Panc1 (cell line): ENCODE measurements at regions not wholly inside any gene's neighbourhood (a gene's known extent, or its start where the extent isn't known, plus 50 kb on each side); places are given as distances from the start of the nearest gene placed in this dataset.
"Not testable (repeated sequence)": the region's sequence is repeated elsewhere in the genome, so short reads cannot be mapped to it uniquely, and the experiment has no call there.

Experiments
- ATAC-seq: fragments of 200-7000 bp; cut with Tn5 transposase; 2 replicates; pipeline ENCODE4 v1.9.1; 2020; ENCODE audit warnings: mild to moderate bottlenecking, moderate library complexity
- BruUV-seq: library from RNA; stranded (reverse); fragments of 400-500 nt; replicated peaks from 2 replicates; lab custom pipeline; 2021; lab: Mats Ljungman, UMichigan
- CTCF ChIA-PET: fragments of 300-600 bp; sonication (Branson Sonifier 250); formaldehyde crosslinking; loops from one replicate; lab custom pipeline; 2022; ENCODE audit warnings: antibody characterized with exemption; lab: Charles Lee
- POLR2A ChIA-PET: fragments of 300-600 bp; sonication (Branson Sonifier 250); formaldehyde crosslinking; loops from one replicate; lab custom pipeline; 2022; ENCODE audit warnings: antibody characterized with exemption; lab: Charles Lee
- DNase-seq: peaks from one replicate; pipeline ENCODE4 v3.0.0-alpha.2; 2010; ENCODE audit warnings: low read depth, low spot score
- H3K27ac ChIP-seq: 2 replicates; pipeline ENCODE4 v1.5.1; 2011; ENCODE audit warnings: mild to moderate bottlenecking, low read length, inconsistent platforms
- H3K27me3 ChIP-seq: fragments of 200-500 bp; sonication (Bioruptor generic); 2 replicates; pipeline ENCODE4 v1.6.0; 2014; ENCODE audit warnings: low read length, inconsistent platforms; ENCODE audit not compliant: control insufficient read depth, insufficient read depth
- H3K36me3 ChIP-seq: fragments of 200-500 bp; sonication (Bioruptor generic); 2 replicates; pipeline ENCODE4 v1.5.1; 2014; ENCODE audit warnings: inconsistent platforms, mild to moderate bottlenecking, low read length, moderate library complexity; ENCODE audit not compliant: control insufficient read depth, insufficient read depth
- H3K4me1 ChIP-seq: 2 replicates; pipeline ENCODE4 v1.5.1; 2011; ENCODE audit warnings: inconsistent platforms, mild to moderate bottlenecking, low read length, moderate library complexity; ENCODE audit not compliant: control insufficient read depth, insufficient read depth
- H3K4me3 ChIP-seq, 2 experiments: 2 replicates each; pipeline ENCODE4 v1.5.1; 2011 to 2012; ENCODE audit warnings: low read depth in 2 of 2, low read length in 2 of 2, mild to moderate bottlenecking in 2 of 2, inconsistent platforms in 1 of 2, moderate library complexity in 1 of 2
- H3K9me3 ChIP-seq: fragments of 200-500 bp; sonication (Bioruptor generic); 2 replicates; pipeline ENCODE4 v1.5.1; 2014; ENCODE audit warnings: low read depth, mild to moderate bottlenecking, inconsistent platforms, low read length, moderate library complexity; ENCODE audit not compliant: control insufficient read depth, insufficient read depth
- POLR2AphosphoS5 ChIP-seq: IDR thresholded peaks from 2 replicates; pipeline ENCODE4 v1.6.1; 2012; ENCODE audit warnings: mild to moderate bottlenecking, low read depth, low read length, moderate library complexity
- SIN3A ChIP-seq: IDR thresholded peaks from 2 replicates; pipeline ENCODE4 v1.6.1; 2012; ENCODE audit warnings: low read depth, mild to moderate bottlenecking, low read length, moderate library complexity, borderline replicate concordance; ENCODE audit not compliant: insufficient read depth
- TCF7L2 ChIP-seq: IDR thresholded peaks from 2 replicates; pipeline ENCODE4 v1.6.1; 2011; ENCODE audit warnings: mild to moderate bottlenecking, low read depth, low read length, inconsistent platforms
- in situ Hi-C: cut with HindIII; loops from 2 replicates; pipeline ENCODE4 v1.10.0; 2016; ENCODE audit warnings: low sequenced_read_pairs, low pct_unique_long_range_greater_than_20kb
- intact Hi-C: fragments of 100-400 bp; cut with micrococcal nuclease; formaldehyde crosslinking; loops from one replicate; pipeline ENCODE4 v1.10.0; 2022; ENCODE audit not compliant: unreplicated experiment
- TF ChIP-seq, protein P1 (sequence below), 2 experiments: IDR thresholded peaks; 2 replicates each; pipeline ENCODE4 v1.6.1; 2011 to 2012; ENCODE audit warnings: low read depth in 2 of 2, control low read depth in 1 of 2, low read length in 1 of 2, mild to moderate bottlenecking in 1 of 2, moderate library complexity in 1 of 2; ENCODE audit not compliant: insufficient read depth in 1 of 2
- TF ChIP-seq, protein P2 (sequence below): fragments of 450-650 bp; IDR thresholded peaks from 2 replicates; pipeline ENCODE4 v1.5.1; 2017; ENCODE audit warnings: mild to moderate bottlenecking

DNA sequence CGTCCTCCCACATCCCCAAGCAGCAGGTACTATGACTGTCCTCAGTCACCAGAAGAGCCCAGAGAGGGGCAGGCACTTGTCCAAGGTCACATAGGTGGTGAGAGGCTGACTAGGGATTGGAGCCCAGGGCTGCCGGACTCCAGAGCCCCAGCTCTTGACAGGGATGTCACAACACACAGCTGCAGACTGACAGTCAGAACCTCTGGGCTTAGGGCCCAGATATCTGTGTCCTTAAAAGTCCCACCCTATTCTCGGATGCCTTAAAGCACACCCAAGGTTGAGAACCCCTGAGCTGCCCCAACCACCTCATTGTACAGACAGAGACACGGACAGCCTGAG is 622.9 kb downstream of the MATN1 start:
- no TSS peak for BruUV-seq

DNA sequence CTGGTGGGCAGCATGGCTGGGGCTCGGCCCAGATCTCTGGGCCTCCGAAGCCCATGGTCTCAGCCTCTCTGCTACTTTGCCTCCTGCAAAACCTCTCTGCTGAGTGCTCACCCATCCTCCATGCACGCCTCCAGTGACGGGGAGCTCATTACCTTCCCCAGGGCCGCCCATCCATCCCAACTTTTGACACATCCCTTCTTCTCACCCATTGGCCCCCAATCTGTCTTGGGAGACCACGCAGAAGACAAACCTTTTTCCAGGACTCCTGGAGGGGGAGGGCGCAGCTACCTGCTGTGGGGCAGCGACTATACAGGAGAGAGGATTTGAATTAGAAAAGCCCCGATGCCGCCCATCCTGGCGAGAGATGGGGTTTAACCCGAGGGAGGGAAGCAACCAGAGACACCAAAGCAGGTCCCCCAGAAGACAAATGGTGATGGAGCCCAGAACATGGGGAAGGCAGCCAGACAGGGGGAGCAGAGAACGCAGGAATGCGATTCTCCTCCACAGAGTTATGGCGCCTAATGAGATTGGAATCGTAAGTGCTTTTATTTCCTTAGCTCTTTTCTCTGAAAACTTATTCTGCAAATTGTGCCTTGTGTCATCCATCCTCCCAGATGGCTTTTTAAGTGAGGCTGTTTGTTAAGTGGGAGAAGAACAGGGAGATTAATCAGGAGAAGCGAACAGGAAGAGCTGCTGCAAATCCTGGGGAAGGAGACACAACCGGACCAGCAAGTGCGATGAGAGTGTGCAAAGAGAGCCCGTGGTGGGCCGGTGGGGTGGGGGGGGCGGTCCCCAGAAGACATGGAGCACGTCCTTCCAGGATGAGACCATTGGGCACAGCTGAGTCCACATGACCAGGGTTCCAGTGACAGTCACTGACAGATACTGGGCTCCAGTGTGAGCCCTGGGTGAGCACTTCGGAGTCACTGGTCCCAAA is 623.5 kb downstream of the MATN1 start:
- in situ Hi-C loops: no loop called here
- no peaks in the 10 kb centered on the region; the same call in 1 of the 2 replicates for H3K27me3 ChIP-seq
- H3K27ac ChIP-seq: no peak overlapping the region
- no peak overlapping the region for H3K4me3 ChIP-seq
- no peaks in the 10 kb centered on the region for H3K36me3 ChIP-seq
- DNase-seq (no peak), ATAC-seq (no peak)
- no peaks in the 10 kb centered on the region for H3K9me3 ChIP-seq
- intact Hi-C loops: loop anchor here (5.0 to 10.0 kb wide), 2 partner anchors 392 to 605 kb away; no protein-coding TSS in a partner anchor
- H3K4me1 ChIP-seq: no peaks in the 10 kb centered on the region
- POLR2A ChIA-PET: no interaction called here
- CTCF ChIA-PET: no interaction called here
- no TSS peak for BruUV-seq
- TF ChIP-seq SIN3A: no peak
- TF ChIP-seq, protein P1, sequence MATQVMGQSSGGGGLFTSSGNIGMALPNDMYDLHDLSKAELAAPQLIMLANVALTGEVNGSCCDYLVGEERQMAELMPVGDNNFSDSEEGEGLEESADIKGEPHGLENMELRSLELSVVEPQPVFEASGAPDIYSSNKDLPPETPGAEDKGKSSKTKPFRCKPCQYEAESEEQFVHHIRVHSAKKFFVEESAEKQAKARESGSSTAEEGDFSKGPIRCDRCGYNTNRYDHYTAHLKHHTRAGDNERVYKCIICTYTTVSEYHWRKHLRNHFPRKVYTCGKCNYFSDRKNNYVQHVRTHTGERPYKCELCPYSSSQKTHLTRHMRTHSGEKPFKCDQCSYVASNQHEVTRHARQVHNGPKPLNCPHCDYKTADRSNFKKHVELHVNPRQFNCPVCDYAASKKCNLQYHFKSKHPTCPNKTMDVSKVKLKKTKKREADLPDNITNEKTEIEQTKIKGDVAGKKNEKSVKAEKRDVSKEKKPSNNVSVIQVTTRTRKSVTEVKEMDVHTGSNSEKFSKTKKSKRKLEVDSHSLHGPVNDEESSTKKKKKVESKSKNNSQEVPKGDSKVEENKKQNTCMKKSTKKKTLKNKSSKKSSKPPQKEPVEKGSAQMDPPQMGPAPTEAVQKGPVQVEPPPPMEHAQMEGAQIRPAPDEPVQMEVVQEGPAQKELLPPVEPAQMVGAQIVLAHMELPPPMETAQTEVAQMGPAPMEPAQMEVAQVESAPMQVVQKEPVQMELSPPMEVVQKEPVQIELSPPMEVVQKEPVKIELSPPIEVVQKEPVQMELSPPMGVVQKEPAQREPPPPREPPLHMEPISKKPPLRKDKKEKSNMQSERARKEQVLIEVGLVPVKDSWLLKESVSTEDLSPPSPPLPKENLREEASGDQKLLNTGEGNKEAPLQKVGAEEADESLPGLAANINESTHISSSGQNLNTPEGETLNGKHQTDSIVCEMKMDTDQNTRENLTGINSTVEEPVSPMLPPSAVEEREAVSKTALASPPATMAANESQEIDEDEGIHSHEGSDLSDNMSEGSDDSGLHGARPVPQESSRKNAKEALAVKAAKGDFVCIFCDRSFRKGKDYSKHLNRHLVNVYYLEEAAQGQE (IDR thresholded peaks at IDR 0.05; ENCODE audit: insufficient read depth in 1 of 2, low read depth in 2 of 2, low read length in 1 of 2): no peak
- TF ChIP-seq POLR2AphosphoS5: no peak
- TF ChIP-seq TCF7L2: no peak
- TF ChIP-seq, protein P2, sequence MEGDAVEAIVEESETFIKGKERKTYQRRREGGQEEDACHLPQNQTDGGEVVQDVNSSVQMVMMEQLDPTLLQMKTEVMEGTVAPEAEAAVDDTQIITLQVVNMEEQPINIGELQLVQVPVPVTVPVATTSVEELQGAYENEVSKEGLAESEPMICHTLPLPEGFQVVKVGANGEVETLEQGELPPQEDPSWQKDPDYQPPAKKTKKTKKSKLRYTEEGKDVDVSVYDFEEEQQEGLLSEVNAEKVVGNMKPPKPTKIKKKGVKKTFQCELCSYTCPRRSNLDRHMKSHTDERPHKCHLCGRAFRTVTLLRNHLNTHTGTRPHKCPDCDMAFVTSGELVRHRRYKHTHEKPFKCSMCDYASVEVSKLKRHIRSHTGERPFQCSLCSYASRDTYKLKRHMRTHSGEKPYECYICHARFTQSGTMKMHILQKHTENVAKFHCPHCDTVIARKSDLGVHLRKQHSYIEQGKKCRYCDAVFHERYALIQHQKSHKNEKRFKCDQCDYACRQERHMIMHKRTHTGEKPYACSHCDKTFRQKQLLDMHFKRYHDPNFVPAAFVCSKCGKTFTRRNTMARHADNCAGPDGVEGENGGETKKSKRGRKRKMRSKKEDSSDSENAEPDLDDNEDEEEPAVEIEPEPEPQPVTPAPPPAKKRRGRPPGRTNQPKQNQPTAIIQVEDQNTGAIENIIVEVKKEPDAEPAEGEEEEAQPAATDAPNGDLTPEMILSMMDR: no peak

More for the DNA sequence above, 622.9 kb downstream of the MATN1 start:
- in situ Hi-C loops (no loop called here), intact Hi-C loops (loop anchor here (10.0 kb wide), 1 partner anchor 604 kb away; no protein-coding TSS in a partner anchor)
- Histone ChIP-seq H3K27me3 (peaks cover 2% of the 10 kb centered on the region), H3K27ac (no peak overlapping the region), H3K4me1 (no peaks in the 10 kb centered on the region), H3K9me3 (no peaks in the 10 kb centered on the region), H3K36me3 (no peaks in the 10 kb centered on the region), H3K4me3 (no peak overlapping the region)
- TF ChIP-seq POLR2AphosphoS5: no peak
- TF ChIP-seq, protein P2: no peak
- TF ChIP-seq, protein P1 (IDR thresholded peaks at IDR 0.05; ENCODE audit: insufficient read depth in 1 of 2, low read depth in 2 of 2, low read length in 1 of 2): no peak
- no peak for TF ChIP-seq TCF7L2
- TF ChIP-seq SIN3A: no peak
- no peak for ATAC-seq
- CTCF ChIA-PET: no interaction called here
- no peak for DNase-seq
- POLR2A ChIA-PET: no interaction called here

DNA sequence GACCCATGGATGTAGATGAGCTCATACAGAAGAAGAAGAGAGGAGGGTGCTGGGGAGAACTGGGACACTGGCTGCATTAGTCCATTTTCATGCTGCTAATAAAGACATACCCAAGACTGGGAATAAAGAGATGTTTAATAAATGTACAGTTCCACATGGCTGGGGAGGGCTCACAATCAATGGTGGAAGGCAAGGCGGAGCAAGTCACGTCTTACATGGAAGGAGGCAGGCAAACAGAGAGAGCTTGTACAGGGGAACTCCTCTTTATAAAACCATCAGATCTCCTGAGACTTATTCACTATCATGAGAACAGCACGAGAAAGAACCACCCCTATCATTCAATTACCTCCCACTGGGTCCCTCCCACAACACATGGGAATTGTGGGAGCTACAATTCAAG is 625.5 kb downstream of the MATN1 start:
- in situ Hi-C loops, CTCF ChIA-PET: not testable (repeated sequence)

More for the DNA sequence above, 625.5 kb downstream of the MATN1 start:
- not testable (repeated sequence) for BruUV-seq, H3K27me3 ChIP-seq, ATAC-seq, H3K4me1 ChIP-seq, H3K27ac ChIP-seq, H3K36me3 ChIP-seq, DNase-seq, H3K9me3 ChIP-seq, H3K4me3 ChIP-seq
- intact Hi-C loops: loop anchor here (5.0 kb wide), 1 partner anchor 394 kb away; no protein-coding TSS in a partner anchor
- POLR2A ChIA-PET: interaction anchor here (0.8 kb wide), 1 partner anchor 40 kb away, joined by 3 read pairs; no protein-coding TSS in a partner anchor
